OCI-M2 (cell line): ENCODE measurements at regions not wholly inside any gene's neighbourhood (a gene's known extent, or its start where the extent isn't known, plus 50 kb on each side); places are given as distances from the start of the nearest gene placed in this dataset.
"Not testable (repeated sequence)": the region's sequence is repeated elsewhere in the genome, so short reads cannot be mapped to it uniquely, and the experiment has no call there.

Experiments
- DNase-seq: peaks from one replicate; lab custom pipeline; 2025; ENCODE audit not compliant: unreplicated experiment; lab: John Stamatoyannopoulos, UW

DNA sequence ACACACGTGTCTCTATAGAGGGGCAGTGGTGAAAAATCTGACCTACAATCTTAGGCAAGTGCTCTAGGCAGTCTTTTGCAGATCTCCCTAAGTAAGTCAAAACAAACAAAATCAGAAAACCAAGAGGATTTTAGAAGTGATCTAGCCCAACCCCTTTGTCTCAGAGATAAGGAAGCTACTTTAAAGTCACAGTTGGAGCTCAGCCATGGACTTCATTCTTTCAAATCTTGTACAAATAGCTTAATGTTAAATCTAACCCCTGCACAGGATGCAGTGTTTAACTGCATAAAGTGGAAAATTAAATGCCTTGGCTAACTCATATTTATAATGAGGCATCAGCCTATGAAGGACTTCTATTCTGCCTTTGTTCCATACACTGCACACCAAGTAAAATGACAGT lies 135.1 kb upstream of the RFX3 start:
- DNase-seq, result no peak

DNA sequence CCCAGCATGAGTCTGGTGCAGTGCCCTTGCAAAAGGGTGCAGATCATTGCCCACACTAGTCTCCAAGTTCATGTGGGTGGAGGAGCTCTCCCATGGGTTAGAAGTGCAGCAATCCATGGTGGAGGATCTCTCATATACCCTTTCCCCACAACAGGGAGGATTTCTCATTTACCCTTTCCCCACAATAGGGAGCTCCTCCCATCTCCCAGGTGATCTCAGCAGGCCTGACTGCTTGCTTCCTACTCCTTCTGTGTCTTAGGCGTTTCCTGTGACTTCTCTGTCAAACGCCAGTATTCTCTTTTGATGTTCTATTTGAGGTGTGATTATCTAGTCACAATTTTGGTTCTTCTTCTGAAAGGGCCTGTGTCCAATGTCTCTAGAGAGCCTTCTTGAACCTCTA lies 133.8 kb upstream of the RFX3 start:
- no peak for DNase-seq

DNA sequence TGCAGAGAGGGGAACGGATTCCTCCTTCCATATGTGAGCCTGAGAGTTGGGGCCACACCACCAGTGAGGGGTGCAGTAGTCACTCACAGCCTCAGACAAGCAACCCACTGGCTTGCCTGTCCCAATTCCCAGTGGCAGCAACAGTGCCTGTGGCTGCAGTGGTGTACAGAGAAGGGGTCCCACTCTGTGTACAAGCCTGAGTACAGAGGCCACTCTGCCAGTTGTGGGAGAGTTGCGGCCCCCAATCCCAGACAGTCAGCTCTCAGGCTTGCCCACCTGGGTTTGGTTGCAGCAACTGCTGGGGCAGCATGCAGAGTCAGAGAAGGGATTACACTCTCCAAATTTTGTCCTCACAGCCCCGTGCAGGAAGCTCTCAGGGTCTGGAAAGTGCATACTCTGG lies 133.2 kb upstream of the RFX3 start:
- no peak for DNase-seq

DNA sequence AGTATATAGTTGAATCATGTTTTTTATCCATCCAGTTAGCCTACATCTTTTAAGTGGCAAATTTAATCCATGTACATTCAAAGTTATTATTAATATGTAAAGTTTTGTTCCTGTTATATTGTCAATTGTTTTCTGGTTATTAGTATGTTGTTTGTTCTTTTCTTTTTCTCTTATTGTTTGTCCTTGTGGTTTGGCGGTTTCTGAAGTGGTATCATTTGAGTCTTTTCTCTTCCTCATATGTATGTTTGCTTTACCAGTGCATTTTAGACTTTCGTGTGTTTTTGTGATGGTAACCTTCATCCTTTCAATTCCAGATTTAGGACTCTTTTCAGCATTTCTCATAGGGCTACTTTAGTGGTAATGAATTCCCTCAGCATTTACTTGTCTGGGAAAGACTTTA lies 130.4 kb upstream of the RFX3 start:
- no peak for DNase-seq

DNA sequence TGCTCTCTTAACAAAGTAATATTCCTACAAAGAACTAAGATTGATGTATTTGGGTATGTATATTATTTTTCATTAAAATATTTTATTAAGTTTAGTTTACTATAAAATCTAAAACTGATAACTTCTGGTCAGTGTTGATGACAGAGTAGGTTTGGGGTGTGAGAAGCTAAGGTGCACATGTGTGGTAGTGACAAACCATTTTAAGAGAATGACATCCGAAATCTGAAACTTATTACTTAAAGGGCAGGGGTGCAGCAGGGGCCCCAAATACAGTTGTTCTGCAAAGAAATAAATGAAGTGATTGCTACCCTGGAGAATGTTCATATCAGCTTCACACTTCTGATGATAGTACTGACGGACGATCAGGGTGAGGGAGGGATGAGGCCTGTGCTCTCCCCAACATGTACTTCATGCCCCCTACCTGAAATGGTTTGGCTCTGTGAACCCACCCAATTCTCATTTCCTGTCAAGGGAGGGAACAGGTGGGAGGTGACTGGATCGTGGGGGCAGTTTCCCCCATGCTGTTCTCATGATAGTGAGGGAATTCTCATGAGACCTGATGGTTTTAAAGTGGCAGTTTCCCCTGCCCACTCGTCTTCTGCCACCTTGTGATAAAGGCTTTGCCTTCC lies 125.3 kb upstream of the RFX3 start:
- DNase-seq, result no peak

DNA sequence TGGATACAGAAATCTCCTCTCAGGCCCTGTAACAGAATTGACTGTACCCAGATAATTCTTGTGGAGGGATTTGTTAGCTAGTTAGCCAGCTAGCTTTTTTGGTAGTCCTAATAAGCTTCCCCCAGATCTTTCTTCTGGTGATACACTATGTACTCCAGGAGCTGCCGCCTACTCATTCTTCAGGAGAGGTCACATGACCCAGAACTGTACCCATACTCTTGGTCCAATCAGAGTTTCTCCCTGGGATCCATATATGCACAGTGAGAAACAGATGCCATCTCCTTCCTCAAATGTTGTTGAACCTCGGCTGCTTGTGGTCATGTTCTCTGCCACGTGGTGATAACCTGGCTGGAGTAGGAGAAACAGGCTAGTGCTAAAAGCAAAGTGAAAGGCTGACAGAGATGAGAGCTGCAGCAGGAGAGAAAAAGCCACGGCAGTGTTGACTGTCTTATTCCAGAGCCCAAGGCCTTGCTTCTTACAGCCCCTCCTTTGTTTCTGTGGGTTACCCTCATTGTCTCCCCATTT lies 123.0 kb upstream of the RFX3 start:
- no peak for DNase-seq

DNA sequence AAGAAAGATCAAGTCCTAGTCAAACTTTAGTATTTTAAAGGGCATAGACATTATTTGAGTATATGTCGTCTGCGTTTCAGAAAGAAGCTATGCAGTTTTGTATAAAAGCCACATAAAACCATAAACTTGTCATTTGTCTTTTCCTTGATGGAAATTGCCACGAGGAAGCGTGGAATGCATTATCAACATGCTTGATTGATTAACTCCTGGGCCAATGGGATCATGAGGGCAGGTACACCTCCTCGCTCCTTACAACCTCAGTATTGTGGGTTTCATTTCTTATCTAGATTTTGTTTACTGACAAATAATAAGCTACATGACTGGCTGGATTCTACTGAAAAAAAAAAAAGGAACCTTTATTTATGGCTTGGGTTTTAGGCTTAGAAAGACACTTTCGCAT lies 122.5 kb upstream of the RFX3 start:
- DNase-seq, result no peak

DNA sequence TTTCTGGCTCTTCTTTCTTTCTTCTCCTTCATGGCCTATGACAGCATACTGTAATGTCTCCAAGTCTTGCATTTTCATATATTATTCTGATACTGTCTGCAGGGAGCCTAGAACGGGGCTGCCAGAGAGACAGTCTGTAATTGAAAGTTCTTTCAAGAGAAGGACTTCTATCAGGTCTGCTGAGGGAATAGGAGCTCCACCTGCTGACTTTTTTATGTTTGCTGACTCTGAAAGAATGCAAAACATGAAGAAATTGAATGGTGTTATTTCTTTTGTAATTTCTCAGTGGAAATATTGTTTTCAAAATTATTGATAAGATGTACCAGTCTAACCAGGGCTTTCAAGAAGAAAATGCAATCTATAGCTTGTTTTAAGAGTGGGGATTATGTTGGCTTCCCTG lies 121.9 kb upstream of the RFX3 start:
- no peak for DNase-seq

DNA sequence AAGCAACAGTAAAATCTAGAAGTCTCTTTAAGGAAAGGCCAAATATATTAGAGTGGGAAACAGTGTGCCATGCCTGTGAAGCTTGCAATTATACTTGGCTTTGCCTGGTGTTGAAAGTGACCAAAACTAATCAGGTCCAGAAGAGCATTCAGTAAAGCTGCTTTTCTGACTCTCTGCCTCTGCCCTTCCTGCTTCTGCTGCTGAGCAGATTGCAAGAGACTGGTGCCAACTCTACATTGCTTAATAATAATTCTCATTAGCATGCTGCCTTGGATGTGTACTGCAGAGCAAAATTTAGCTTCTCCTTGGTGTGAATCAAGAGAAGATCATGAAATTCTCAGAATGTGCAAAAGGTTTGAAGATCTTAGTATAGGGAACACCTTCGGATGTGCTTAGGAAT lies 120.4 kb upstream of the RFX3 start:
- DNase-seq, result no peak

DNA sequence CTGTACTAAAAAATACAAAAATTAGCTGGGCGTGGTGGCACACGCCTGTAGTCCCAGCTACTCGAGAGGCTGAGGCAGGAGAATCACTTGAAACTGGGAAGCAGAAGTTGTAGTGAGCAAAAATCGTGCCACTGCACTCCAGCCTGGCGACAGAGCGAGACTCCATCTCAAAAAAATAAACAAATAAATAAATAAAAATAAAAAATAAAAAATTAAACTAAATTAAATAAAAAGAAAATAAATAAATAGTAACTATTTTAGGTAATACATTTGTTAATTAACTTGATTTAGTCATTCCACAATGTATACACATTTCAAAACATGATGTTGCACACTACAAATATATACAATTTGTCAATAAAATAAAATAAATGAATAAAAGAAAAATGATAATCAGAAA lies 116.3 kb upstream of the RFX3 start:
- not testable (repeated sequence) for DNase-seq

DNA sequence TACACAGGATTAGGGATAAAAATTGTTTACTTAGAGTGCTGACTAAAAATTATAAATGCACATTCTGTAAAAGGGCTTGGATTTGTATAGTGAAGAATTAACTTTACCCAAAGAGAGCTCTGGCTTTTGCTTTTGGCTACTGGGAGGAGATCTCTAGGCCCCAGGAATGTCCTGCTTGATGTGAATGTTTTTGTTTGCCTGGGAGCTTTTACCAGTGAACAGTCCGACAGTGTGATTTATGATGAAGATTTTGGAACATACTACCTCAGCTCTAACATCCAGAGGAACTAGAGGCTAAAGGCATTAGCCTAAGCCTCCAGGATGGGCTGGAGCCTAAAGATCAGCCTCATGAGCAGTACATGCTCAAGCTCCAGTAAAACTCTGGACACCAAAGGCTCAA lies 103.7 kb upstream of the RFX3 start:
- DNase-seq, result no peak

DNA sequence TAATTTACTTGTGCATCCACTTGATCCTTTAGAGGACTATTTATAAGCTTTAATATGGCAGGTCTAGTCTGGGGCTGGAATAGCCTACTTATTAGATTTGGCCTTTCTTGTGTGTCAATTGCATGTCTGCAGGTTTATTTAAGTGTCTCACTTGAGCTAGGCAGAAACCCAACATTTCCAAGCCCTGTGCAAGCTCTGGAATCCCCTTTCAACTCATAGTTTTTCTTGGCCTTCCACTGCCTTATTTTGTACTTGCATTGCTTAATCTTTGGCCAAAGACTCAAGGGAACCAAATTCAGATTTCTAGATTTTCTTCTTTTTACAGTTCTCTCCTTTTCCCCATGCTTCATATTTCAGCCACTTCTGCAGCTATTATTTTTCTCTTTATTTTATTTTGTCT lies 102.4 kb upstream of the RFX3 start:
- DNase-seq, result no peak

DNA sequence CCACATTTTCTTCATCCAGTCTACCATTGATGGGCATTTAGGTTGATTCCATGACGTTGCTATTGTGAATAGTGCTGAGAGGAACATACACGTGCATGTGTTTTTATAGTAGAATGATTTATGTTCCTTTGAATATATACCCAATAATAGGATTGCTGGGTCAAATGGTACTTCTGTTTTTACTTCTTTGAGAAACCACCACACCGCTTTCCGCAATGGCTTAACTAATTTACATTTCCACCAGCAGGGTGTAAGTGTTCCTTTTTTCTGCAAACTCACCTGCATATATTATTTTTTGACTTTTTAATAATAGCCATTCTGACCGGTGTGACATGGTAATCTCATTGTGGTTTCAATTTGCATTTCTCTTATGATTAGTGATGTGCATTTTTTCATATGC lies 82.2 kb upstream of the RFX3 start:
- no peak for DNase-seq

DNA sequence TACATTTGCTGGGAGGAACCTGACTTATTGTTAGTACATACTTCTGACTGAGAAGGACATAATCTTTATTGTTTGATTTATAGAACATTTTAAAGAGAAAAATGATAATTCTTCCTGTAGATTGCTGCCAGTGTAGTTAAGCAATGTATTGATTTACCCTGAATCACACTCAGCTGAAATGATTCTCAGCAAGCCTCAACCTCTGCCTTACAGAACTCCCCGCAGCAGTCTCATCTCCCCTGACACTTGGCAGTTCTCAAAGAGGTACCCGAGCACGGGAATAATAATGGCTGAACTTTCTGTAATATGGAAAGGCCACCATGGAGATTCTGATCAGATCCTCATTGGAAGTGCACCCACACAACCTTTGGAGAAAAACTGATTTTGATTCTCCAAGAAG lies 74.9 kb upstream of the RFX3 start:
- no peak for DNase-seq

DNA sequence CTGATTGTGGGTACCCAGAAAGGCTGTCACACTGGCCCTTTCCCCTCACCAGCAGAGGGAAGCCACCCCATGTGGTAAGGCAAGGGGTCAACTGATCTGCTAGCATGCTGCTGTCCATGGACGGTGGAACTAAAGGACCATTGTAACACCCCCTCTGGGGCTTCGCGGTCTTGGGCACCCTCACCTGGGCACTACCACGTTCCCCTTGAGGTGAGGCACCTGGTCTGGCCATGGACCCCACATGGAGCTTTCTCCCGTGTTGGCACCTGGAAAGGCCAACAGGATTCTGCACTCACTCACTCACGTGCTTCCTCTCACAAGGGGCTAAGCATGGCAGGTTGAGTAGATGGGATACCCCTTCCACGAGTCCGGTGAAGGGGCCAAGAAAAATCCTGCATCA lies 72.0 kb upstream of the RFX3 start:
- DNase-seq, result no peak

DNA sequence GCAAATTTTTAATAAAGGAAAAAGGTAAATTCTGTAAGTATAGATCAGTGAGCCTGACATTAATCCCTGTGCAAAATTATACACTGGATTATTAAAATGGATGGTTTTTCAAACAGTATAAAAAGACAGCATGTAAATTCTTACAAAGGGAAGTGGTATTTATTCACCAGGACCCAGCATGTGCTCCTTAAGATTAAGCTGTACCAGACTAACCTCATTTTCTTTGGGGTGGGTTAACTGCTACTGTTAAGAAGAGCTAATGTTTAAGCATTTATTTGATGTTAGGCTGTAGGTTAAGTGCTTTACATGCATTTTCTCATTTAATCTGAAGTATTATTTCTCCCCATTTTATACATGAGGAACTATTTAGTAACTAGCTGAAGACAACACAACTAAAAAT lies 60.3 kb upstream of the RFX3 start:
- no peak for DNase-seq

DNA sequence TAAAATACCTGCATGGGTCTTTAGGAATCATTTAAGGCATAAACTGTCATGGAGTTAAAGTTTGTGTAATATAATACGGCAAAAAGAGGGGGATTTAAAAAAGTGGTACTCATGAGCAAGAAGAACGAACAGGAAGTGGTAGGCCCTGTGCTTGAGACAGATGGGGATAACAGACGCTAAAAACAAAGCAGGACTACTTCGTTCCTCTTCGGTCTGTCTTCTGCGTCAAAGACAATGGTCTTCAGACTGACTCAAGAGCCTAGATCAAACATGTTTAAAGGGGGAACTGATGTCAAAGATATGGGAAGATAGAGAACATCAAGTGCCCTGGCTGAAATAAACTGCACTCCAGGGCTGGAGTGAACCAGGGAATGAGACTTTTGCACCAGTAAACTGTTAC lies 59.8 kb upstream of the RFX3 start:
- no peak for DNase-seq

DNA sequence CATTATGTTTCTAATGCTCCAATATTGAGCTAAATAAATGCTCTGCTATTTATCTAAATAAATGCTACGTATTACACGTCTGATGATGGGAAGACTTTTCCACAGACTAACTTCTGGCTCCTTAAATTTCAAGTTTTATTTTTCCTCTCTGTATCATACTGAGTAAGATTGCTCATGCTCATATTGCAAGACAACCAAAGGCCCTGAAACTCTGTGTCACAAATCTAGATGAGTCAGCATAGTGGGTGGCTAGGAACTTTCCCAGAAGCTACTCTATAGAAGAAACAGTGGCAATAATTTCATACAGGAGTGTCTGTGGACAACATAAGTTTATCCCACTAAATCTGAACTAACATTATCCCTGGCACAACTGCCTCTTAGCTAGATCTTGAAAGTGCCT lies 53.0 kb upstream of the RFX3 start:
- DNase-seq, result no peak

DNA sequence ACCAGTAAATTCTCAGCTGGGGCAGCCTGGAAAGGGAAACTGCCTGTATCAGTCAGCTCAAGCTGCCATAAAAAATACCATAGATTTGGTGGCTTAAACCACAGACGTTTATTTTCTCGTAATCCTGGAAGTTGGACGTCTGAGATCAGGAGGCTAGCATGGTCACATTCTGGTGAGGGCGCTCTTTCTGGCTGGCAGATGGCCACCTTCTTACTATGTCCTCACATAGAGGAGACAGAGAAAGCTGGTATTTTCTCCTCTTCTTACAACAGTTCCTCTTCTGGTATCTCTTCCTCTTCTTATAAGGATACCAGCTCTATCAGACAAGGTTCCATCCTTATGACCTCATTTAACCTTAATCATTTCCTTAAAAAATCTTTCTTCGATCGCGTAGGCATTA lies 50.5 kb upstream of the RFX3 start:
- DNase-seq, result no peak

DNA sequence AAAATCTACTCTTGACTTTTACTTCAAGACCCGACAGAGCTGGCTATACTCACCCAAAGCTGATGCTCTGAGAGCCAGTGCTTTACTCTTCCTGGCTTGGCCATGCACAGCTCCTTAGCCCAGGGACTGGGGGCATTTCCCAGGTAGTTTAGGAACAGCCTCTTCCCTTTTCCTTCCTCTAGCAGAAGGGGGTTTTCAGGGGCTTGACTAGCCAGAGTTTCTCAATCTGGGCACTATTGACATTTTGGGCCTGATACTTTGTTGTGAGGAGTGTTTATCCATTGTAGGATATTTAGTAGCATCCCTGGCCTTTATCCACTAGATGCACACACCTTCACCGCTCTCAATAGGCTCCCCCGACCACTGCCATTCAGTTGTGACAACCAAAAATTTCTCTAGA lies 50.0 kb upstream of the RFX3 start:
- DNase-seq, result no peak
